ENCODE measurements at regions not wholly inside any gene's neighbourhood (a gene's known extent, or its start where the extent isn't known, plus 50 kb on each side); places are given as distances from the start of the nearest gene placed in this dataset.
"Not testable (repeated sequence)": the region's sequence is repeated elsewhere in the genome, so short reads cannot be mapped to it uniquely, and the experiment has no call there.

GRCh38 chr5:58165152-58165551, 294.7 kb downstream of the PLK2 start:
- Histone ChIP-seq H3K4me3 (ENCODE audit: low read length) (no peak overlapping the region), H3K36me3 (ENCODE audit: low read depth, low read length) (no peaks in the 10 kb centered on the region), H3K79me2 (ENCODE audit: low read length) (no peaks in the 10 kb centered on the region), H3F3A (ENCODE audit: low read length, unreplicated experiment) (no peaks in the 10 kb centered on the region), H3K27ac (ENCODE audit: low read length) (no peak overlapping the region), H4K20me1 (ENCODE audit: low read length) (no peaks in the 10 kb centered on the region), H3K9ac (ENCODE audit: low read length) (no peak overlapping the region), H3K27me3 (ENCODE audit: low read length) (no peaks in the 10 kb centered on the region), H3K4me2 (ENCODE audit: low read length) (no peak overlapping the region), H3K9me3 (ENCODE audit: low read length) (no peaks in the 10 kb centered on the region), H3K9me2 (replicated peaks; ENCODE audit: low read length) (no peaks in the 10 kb centered on the region), H3K4me1 (ENCODE audit: insufficient read depth, low read length) (no peaks in the 10 kb centered on the region), H2AFZ (ENCODE audit: low read length) (no peak overlapping the region)
- no peak for TF ChIP-seq CTCF (conservative IDR thresholded peaks at IDR 0.05; ENCODE audit: low read depth, low read length)
- TF ChIP-seq EZH2 (IDR thresholded peaks at IDR 0.05; ENCODE audit: low read length, unreplicated experiment): no peak
- no peak for TF ChIP-seq EZH2phosphoT487 (IDR thresholded peaks at IDR 0.05; ENCODE audit: borderline replicate concordance, low read length)
- ChIA-PET CTCF (no interaction called here), POLR2A (ENCODE audit: unreplicated experiment) (no interaction called here)
- BruUV-seq (replicated peaks): no TSS peak
- intact Hi-C loops (cut with micrococcal nuclease): no loop called here
- DNase-seq: no peak
- no peak for ATAC-seq

DNA sequence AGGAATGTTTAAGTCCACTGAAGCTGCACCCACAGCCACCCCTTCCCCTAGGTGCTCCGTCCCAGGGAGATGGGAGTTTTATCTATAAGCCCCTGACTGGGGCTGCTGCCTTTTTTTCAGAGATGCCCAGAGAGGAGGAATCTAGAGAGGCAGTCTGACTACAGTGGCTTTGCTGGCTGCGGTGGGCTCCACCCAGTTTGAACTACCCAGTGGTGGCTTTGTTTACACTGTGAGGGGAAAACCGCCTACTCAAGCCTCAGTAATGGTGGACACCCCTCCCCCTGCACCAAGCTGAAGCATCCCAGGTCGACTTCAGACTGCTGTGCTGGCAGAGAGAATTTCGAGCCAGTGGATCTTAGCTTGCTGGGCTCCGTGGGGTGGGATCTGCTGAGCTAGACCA, 298.0 kb downstream of the PLK2 start:
- H3K9ac ChIP-seq (ENCODE audit: low read length); ATAC-seq; H3K79me2 ChIP-seq (ENCODE audit: low read length); DNase-seq; H3K9me3 ChIP-seq (ENCODE audit: low read length); H3K36me3 ChIP-seq (ENCODE audit: low read depth, low read length); H2AFZ ChIP-seq (ENCODE audit: low read length); intact Hi-C loops (cut with micrococcal nuclease); H3F3A ChIP-seq (ENCODE audit: low read length, unreplicated experiment); POLR2A ChIA-PET (ENCODE audit: unreplicated experiment); BruUV-seq (replicated peaks); H3K9me2 ChIP-seq (replicated peaks; ENCODE audit: low read length); H3K4me2 ChIP-seq (ENCODE audit: low read length); H3K27ac ChIP-seq (ENCODE audit: low read length); CTCF ChIA-PET; H3K4me3 ChIP-seq (ENCODE audit: low read length); H3K4me1 ChIP-seq (ENCODE audit: insufficient read depth, low read length); H4K20me1 ChIP-seq (ENCODE audit: low read length); H3K27me3 ChIP-seq (ENCODE audit: low read length): not testable (repeated sequence)

DNA sequence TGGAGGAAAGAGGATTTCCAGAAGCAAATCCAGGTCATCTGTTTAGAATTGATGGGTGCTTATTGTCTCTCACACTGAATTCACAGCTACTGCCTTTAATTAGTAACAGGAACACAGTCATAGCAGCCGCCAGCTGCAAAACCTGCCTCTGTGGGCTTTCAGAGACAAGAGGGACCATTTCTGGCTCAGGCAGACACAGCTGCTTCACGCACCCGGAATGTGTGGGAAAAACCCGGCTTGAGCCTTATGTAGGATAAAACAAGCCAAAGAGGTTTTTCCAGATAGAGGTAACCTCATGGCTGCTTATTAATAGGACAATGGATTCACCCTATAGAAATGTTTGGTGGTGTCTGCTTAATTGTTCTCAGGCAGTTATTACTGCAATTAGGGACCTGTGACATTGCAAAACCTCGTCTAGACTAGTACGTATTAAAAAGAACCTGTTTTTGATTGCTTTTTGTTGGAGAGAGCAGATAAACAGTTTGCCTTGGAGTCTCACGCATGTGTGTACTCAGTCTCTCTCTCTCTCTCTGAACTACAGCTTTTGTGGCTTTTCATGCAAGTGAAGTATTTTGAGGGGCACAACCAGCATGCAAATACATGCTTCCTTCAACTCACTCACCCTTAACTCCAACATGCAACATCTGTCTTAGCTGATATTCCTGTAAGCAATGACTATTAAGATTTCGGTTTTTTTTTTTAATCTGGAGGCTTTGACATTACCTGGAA, 302.7 kb downstream of the PLK2 start:
- Histone ChIP-seq H4K20me1 (ENCODE audit: low read length) (no peaks in the 10 kb centered on the region), H3K9ac (ENCODE audit: low read length) (no peak overlapping the region), H3K9me2 (replicated peaks; ENCODE audit: low read length) (no peaks in the 10 kb centered on the region), H3K4me3 (ENCODE audit: low read length) (no peak overlapping the region), H3K79me2 (ENCODE audit: low read length) (no peaks in the 10 kb centered on the region), H3K27me3 (ENCODE audit: low read length) (no peaks in the 10 kb centered on the region), H3F3A (ENCODE audit: low read length, unreplicated experiment) (no peaks in the 10 kb centered on the region), H3K4me1 (ENCODE audit: insufficient read depth, low read length) (peaks cover 3% of the 10 kb centered on the region; the same call in 1 of the 2 replicates), H3K27ac (ENCODE audit: low read length) (no peak overlapping the region), H2AFZ (ENCODE audit: low read length) (no peak overlapping the region), H3K4me2 (ENCODE audit: low read length) (no peak overlapping the region), H3K9me3 (ENCODE audit: low read length) (no peaks in the 10 kb centered on the region), H3K36me3 (ENCODE audit: low read depth, low read length) (no peaks in the 10 kb centered on the region)
- POLR2A ChIA-PET (ENCODE audit: unreplicated experiment): interaction anchor here (0.7 kb wide), 1 partner anchor 147 kb away, joined by 13 read pairs; no protein-coding TSS in a partner anchor
- DNase-seq (no peak), ATAC-seq (no peak)
- TF ChIP-seq EZH2phosphoT487 (IDR thresholded peaks at IDR 0.05; ENCODE audit: borderline replicate concordance, low read length): no peak
- TF ChIP-seq EZH2 (IDR thresholded peaks at IDR 0.05; ENCODE audit: low read length, unreplicated experiment): no peak
- TF ChIP-seq CTCF (conservative IDR thresholded peaks at IDR 0.05; ENCODE audit: low read depth, low read length): no peak
- BruUV-seq (replicated peaks): no TSS peak
- intact Hi-C loops (cut with micrococcal nuclease): no loop called here
- CTCF ChIA-PET: no interaction called here

Measured in PC-3 (cell line).